ENCODE measurements at regions not wholly inside any gene's neighbourhood (a gene's known extent, or its start where the extent isn't known, plus 50 kb on each side); places are given as distances from the start of the nearest gene placed in this dataset.
A peak's percentile ranks its signal among the peaks of the same experiment; 100 is the strongest.
"Not testable (repeated sequence)": the region's sequence is repeated elsewhere in the genome, so short reads cannot be mapped to it uniquely, and the experiment has no call there.

DNA sequence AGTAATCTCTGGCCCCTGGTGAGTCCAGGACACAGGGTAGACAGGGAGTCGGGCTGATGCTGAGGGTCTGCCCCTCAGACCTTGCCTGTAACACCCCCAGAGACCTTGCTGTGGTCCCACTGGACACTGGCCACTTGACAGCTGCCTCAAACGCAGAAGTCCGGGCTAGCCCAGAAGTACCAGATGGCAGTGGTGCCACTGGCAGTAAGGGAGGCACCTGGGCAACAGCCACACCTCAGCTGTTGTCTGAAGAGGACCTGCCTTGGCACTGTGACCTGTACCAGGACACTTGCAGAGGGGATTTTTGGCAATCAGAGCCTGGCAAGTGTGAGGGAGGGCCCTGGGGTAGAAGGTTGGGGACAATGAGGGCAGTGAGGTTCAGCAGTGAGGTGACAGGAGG, 63.3 kb upstream of the UXT start:
- no peak for DNase-seq (ENCODE audit: low read depth in 2 of 2)
- no peak for TF ChIP-seq CTCF (IDR thresholded peaks at IDR 0.05; ENCODE audit: low read depth, low read length)
- H3K4me3 ChIP-seq (replicated peaks in 1 of 2; ENCODE audit: low read depth in 2 of 2, low read length in 2 of 2) = no peak overlapping the region

GRCh38 chrX:47715078-47715477, 56.1 kb upstream of the UXT start:
- DNase-seq (ENCODE audit: low read depth in 2 of 2) = not testable (repeated sequence)

DNA sequence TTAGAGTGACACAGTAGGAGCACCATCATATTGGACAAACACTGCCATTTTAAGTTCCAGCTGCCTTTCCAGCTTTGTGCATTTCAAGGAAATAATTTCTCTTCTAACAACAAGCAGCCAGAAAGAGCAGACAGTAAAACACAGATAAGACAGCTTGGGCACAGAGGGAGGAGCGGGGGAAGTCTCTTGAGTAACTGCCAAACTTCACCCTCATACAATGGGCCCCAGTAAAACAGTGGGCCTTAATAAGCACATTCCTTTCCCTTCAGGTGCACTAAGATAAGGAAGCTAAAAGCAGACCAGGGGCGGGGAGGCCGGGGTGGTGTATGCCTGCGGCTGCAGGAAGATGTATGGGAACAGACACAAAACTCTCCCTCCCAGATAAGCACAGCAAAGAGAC, 53.7 kb upstream of the UXT start:
- not testable (repeated sequence) for H3K4me3 ChIP-seq (replicated peaks in 1 of 2; ENCODE audit: low read depth in 2 of 2, low read length in 2 of 2)
- peak in 1 of 2 donors; percentile 3 for DNase-seq (ENCODE audit: low read depth in 2 of 2)

More at GRCh38 chrX:47715078-47715477, 56.1 kb upstream of the UXT start:
- H3K4me3 ChIP-seq (replicated peaks in 1 of 2; ENCODE audit: low read depth in 2 of 2, low read length in 2 of 2) = not testable (repeated sequence)

DNA sequence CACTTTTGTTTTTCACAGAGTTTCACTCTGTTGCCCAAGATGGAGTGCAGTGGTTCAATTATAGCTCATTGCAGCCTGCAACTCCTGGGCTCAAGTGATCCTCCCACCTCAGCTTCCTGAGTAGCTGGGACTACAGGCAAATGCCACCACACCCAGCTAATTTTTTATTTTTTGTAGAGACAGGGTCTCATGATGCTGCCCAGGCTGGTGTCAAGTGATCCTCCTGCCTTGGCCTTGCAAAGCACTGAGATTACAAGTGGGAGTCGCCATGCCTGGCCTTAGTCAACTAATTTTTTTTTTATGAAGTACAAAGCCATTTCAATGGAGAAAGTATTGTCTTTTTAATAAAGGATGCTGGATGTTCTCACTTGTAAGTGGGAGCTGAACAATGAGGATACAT, 51.3 kb upstream of the UXT start:
- H3K4me3 ChIP-seq (replicated peaks in 1 of 2; ENCODE audit: low read depth in 2 of 2, low read length in 2 of 2) = no peak overlapping the region
- TF ChIP-seq CTCF (IDR thresholded peaks at IDR 0.05; ENCODE audit: low read depth, low read length) = no peak
- DNase-seq (ENCODE audit: low read depth in 2 of 2) = no peak
